Stomach (tissue), 4 donors: ENCODE measurements at regions not wholly inside any gene's neighbourhood (a gene's known extent, or its start where the extent isn't known, plus 50 kb on each side); places are given as distances from the start of the nearest gene placed in this dataset.

Source experiments
- CTCF ChIP-seq, 7 experiments: fragments of 450-650 bp in 4 of 7; fragments of 200-600 bp in 3 of 7; sonication (generic) in 3 of 7; IDR thresholded peaks; one replicate each; pipeline ENCODE4 v1.5.1; 2016 to 2019; ENCODE audit warnings: antibody characterized with exemption in 7 of 7, control low read depth in 2 of 7, mild to moderate bottlenecking in 1 of 7
- POLR2AphosphoS5 ChIP-seq, 3 donors: sonication (generic); formaldehyde crosslinking; IDR thresholded peaks; one replicate each; pipeline ENCODE4 v1.6.1; 2016; ENCODE audit warnings: antibody characterized with exemption in 3 of 3

DNA sequence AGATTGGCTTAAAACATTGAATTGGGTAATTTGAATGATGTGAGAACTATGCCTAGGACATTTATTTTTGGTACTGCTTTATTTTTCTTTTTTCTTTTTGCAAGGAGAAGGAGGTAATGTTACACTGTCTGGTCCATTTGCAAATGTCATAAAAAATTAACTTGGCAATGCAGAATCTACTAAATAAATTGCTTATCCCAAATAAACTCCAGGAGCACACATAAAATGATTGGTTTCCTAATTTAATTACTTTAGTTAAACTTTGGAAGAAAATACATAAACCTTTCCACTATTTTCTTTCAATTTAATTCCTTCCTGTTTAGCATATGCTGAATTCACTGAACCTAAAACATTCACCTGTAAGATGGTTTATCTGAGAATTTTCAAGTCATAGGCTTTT, 238.4 kb upstream of the ETAA1 start:
- TF ChIP-seq CTCF (IDR thresholded peaks at IDR 0.05), result no peak
- no peak for TF ChIP-seq POLR2AphosphoS5 (IDR thresholded peaks at IDR 0.05)
